RWPE2 (cell line): ENCODE measurements at regions not wholly inside any gene's neighbourhood (a gene's known extent, or its start where the extent isn't known, plus 50 kb on each side); places are given as distances from the start of the nearest gene placed in this dataset.

Source experiments
- ATAC-seq: fragments of 200-7000 bp; cut with Tn5 transposase; 3 replicates; pipeline ENCODE4 v1.9.1; 2021; ENCODE audit warnings: low read depth
- DNase-seq: peaks from one replicate; pipeline ENCODE4 v3.0.0-alpha.2; 2020; ENCODE audit warnings: low spot score
- H3K27ac ChIP-seq: fragments of 450-650 bp; 2 replicates; pipeline ENCODE4 v1.5.1; 2017; ENCODE audit warnings: mild to moderate bottlenecking; ENCODE audit not compliant: poor library complexity, severe bottlenecking
- H3K27me3 ChIP-seq: fragments of 250-450 bp; sonication (Bioruptor Pico); 2 replicates; pipeline ENCODE4 v1.5.1; 2021; ENCODE audit warnings: mild to moderate bottlenecking, moderate library complexity; ENCODE audit not compliant: insufficient read depth, poor library complexity, severe bottlenecking
- H3K36me3 ChIP-seq: fragments of 250-450 bp; sonication (Bioruptor Pico); 2 replicates; pipeline ENCODE4 v1.5.1; 2020; ENCODE audit warnings: low read depth, mild to moderate bottlenecking, moderate library complexity
- H3K4me1 ChIP-seq: fragments of 250-450 bp; sonication (Bioruptor Pico); 2 replicates; pipeline ENCODE4 v1.5.1; 2021; ENCODE audit warnings: mild to moderate bottlenecking, moderate library complexity; ENCODE audit not compliant: insufficient read depth, poor library complexity, severe bottlenecking
- H3K4me3 ChIP-seq: fragments of 250-450 bp; sonication (Bioruptor Pico); 2 replicates; pipeline ENCODE4 v1.5.1; 2021; ENCODE audit warnings: mild to moderate bottlenecking, moderate library complexity; ENCODE audit not compliant: severe bottlenecking
- H3K9me3 ChIP-seq: fragments of 250-450 bp; sonication (Bioruptor Pico); 2 replicates; pipeline ENCODE4 v1.5.1; 2021; ENCODE audit warnings: mild to moderate bottlenecking, moderate library complexity; ENCODE audit not compliant: severe bottlenecking
- CTCF ChIP-seq: fragments of 450-650 bp; IDR thresholded peaks from one replicate; pipeline ENCODE4 v1.5.1; 2017; ENCODE audit warnings: mild to moderate bottlenecking, moderate library complexity; ENCODE audit not compliant: poor library complexity, severe bottlenecking

DNA sequence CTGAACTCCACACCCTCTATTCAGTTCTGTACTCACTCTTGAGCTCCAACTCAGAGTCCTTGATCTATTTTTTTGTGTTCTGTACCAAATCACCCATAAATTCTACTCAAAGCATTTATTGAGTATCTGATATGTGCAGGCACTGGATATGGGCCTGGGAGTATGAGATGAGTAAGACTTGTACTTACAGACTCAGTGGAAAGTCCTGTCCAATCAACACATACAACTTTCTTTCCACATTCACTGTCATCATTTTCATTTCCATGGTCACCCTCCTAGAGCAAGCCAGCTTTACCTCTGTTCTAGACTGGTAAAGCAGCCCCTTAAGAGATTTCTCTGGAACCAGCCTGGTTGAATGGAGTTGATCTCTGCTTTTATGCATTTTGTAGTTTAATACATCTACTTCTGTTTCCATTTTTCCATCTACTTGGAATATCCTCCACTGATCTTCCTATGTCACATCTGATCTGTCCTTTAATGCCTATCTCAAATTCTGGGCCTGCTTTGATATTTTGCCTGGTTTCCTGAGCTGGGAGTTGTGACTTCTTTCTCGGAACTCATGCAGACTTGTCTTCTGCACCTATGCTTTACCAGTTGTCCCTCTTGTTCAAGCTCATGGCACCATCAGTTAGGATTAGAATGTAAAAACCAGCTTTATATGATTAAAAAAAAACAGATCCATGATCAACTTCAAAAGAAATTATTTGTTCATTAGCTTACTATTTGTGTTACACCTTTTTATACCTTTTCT is 96.9 kb upstream of the GLS start:
- no peak overlapping the region for H3K4me3 ChIP-seq
- H3K27ac ChIP-seq = no peak overlapping the region
- no peak for DNase-seq
- TF ChIP-seq CTCF = no peak
- no peaks in the 10 kb centered on the region for H3K4me1 ChIP-seq
- H3K27me3 ChIP-seq = no peaks in the 10 kb centered on the region
- H3K9me3 ChIP-seq = no peaks in the 10 kb centered on the region
- no peak for ATAC-seq
- H3K36me3 ChIP-seq = no peaks in the 10 kb centered on the region

DNA sequence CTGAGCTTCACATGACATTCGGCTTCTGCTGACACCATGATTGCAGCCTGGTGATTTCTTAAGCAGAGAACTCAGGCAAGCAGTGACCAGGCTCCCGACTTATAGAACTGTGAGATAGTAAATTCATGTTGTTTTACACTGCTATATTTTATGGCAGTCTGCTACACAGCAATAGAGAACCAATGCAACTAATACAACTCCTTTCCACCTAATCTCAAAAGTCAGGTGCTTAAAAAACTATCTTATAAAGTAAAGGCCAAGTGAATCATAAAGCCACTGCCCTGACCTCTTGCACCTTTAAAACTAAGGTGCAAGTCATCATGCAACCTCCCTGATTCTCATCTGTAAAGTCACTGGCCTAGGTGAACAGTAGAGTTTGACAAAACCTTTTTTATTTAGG is 95.3 kb upstream of the GLS start:
- no peak overlapping the region for H3K27ac ChIP-seq
- no peaks in the 10 kb centered on the region for H3K27me3 ChIP-seq
- no peaks in the 10 kb centered on the region for H3K9me3 ChIP-seq
- TF ChIP-seq CTCF = no peak
- H3K4me3 ChIP-seq = no peak overlapping the region
- ATAC-seq (no peak), DNase-seq (no peak)
- H3K4me1 ChIP-seq = no peaks in the 10 kb centered on the region
- H3K36me3 ChIP-seq = no peaks in the 10 kb centered on the region

DNA sequence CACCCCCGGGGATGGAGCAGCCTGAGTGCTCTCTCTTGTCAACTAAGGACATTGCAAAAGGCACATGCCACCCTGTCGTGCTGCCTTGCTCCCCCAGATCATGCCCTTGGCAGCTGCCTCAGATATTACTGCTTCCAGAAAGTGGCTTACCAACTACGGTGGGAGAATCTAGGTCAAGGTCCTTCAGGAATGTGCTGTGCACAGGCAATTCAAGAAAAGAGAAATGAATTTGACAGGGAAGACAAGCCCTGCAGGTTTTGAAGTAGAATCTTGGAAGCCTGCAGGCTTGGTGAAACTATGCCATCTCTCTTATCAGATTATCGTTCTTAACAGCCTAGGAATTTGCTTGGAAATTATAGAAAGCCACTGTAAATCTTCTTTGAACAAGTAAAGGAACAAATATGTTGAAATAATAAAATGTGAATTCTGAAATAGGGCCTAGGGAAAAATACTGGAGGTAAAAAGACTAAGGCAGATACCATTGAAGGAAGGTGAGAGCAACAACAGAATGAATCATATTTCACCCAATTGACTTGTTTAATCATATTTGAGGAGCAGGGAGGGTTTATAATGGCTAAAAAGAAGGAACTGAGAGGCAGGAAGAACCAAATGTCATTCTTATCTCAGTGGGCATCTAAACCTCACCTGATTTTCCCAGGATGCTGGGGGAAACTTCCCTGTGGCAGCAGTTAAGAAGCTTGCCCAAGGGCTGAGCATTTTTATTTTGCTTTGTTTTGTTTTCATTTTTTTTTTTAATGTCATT is 94.0 kb upstream of the GLS start:
- no peak overlapping the region for H3K27ac ChIP-seq
- ATAC-seq (no peak), DNase-seq (no peak)
- H3K27me3 ChIP-seq = no peaks in the 10 kb centered on the region
- TF ChIP-seq CTCF = no peak
- peaks cover 6% of the 10 kb centered on the region for H3K4me1 ChIP-seq
- no peak overlapping the region for H3K4me3 ChIP-seq
- H3K9me3 ChIP-seq = no peaks in the 10 kb centered on the region
- no peaks in the 10 kb centered on the region for H3K36me3 ChIP-seq

GRCh38 chr2:190787743-190788235 is 92.8 kb upstream of the GLS start:
- no peak for ATAC-seq
- Histone ChIP-seq H3K4me3 (no peak overlapping the region), H3K27ac (no peak overlapping the region), H3K4me1 (peaks cover 16% of the 10 kb centered on the region), H3K27me3 (no peaks in the 10 kb centered on the region), H3K9me3 (no peaks in the 10 kb centered on the region), H3K36me3 (no peaks in the 10 kb centered on the region)
- TF ChIP-seq CTCF = no peak
- DNase-seq = no peak
